Ascending aorta (tissue), 2 donors: ENCODE measurements at regions not wholly inside any gene's neighbourhood (a gene's known extent, or its start where the extent isn't known, plus 50 kb on each side); places are given as distances from the start of the nearest gene placed in this dataset.

Experiments used
- DNase-seq, 2 donors: peaks; one replicate each; pipeline ENCODE4 v3.0.0-alpha.2; 2019; ENCODE audit warnings: low spot score in 2 of 2
- H3K27ac ChIP-seq, 2 donors: fragments of 200-600 bp; sonication (generic); one replicate each; pipeline ENCODE4 v1.5.1; 2016 to 2017; ENCODE audit warnings: mild to moderate bottlenecking in 1 of 2
- H3K27me3 ChIP-seq: fragments of 200-600 bp; sonication (generic); one replicate; pipeline ENCODE4 v1.5.1; 2017
- H3K36me3 ChIP-seq, 2 donors: fragments of 200-600 bp; sonication (generic); one replicate each; pipeline ENCODE4 v1.5.1; 2016
- H3K4me1 ChIP-seq, 2 donors: fragments of 200-600 bp; sonication (generic); one replicate each; pipeline ENCODE4 v1.5.1; 2016 to 2017; ENCODE audit warnings: mild to moderate bottlenecking in 1 of 2
- H3K4me3 ChIP-seq, 2 donors: fragments of 200-600 bp; sonication (generic); one replicate each; pipeline ENCODE4 v1.5.1; 2016 to 2017; ENCODE audit warnings: mild to moderate bottlenecking in 1 of 2
- H3K9me3 ChIP-seq, 2 donors: fragments of 200-600 bp; sonication (generic); one replicate each; pipeline ENCODE4 v1.5.1; 2016
- intact Hi-C: fragments of 100-400 bp; cut with DNase I; formaldehyde crosslinking; loops from one replicate; pipeline ENCODE4 v1.15.1; 2023
- TF ChIP-seq, protein P1 (sequence below), 3 experiments: fragments of 200-600 bp in 2 of 3; fragments of 450-650 bp in 1 of 3; sonication (generic) in 2 of 3; IDR thresholded peaks; one replicate each; pipeline ENCODE4 v1.5.1; 2016 to 2019; ENCODE audit warnings: antibody characterized with exemption in 3 of 3, mild to moderate bottlenecking in 1 of 3, moderate library complexity in 1 of 3

DNA sequence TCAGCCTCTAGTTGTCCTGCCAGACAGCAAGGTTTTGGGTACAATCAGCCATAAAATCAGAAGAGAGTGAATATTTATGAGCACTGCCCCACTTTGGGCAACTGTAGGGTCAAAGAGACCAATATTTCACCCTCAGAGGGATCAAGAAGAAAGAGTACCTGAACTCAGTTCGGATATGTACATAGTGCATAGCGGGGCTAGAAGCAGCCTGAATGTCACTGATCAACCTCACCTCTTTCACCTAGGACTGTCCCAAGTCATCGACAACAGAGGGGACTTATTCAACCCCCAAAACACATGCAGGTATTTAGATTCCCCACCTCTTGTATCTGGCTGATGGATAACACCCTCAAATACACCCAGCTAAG, 446.9 kb downstream of the COG6 start:
- intact Hi-C loops: no loop called here
- no peaks in the 10 kb centered on the region for H3K9me3 ChIP-seq
- no peaks in the 10 kb centered on the region for H3K36me3 ChIP-seq
- DNase-seq: no peak
- H3K27me3 ChIP-seq: no peaks in the 10 kb centered on the region
- H3K27ac ChIP-seq: no peak overlapping the region
- no peak overlapping the region for H3K4me3 ChIP-seq
- H3K4me1 ChIP-seq: no peaks in the 10 kb centered on the region
- TF ChIP-seq, protein P1, sequence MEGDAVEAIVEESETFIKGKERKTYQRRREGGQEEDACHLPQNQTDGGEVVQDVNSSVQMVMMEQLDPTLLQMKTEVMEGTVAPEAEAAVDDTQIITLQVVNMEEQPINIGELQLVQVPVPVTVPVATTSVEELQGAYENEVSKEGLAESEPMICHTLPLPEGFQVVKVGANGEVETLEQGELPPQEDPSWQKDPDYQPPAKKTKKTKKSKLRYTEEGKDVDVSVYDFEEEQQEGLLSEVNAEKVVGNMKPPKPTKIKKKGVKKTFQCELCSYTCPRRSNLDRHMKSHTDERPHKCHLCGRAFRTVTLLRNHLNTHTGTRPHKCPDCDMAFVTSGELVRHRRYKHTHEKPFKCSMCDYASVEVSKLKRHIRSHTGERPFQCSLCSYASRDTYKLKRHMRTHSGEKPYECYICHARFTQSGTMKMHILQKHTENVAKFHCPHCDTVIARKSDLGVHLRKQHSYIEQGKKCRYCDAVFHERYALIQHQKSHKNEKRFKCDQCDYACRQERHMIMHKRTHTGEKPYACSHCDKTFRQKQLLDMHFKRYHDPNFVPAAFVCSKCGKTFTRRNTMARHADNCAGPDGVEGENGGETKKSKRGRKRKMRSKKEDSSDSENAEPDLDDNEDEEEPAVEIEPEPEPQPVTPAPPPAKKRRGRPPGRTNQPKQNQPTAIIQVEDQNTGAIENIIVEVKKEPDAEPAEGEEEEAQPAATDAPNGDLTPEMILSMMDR (IDR thresholded peaks at IDR 0.05): no peak

DNA sequence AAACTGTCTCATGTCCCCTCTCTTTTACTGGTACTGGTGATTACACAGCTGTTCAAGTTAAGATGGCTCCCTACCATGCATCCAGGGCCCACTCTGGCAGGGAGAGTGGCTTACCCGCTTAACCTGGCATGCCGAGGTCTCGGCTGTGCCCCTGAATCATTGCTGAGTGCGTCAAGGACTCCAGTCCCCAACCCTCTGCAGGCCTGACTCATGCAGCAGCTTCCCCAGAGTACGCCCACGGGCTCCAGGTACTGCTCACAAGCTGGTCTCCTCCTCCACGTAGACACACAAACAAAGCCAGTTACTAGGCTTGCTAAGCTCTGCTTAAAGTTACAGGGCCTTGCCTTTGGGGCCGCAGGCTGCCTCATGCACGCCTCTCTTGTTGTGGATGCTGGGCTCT, 447.4 kb downstream of the COG6 start:
- H3K27me3 ChIP-seq: no peaks in the 10 kb centered on the region
- no peak overlapping the region for H3K4me3 ChIP-seq
- H3K9me3 ChIP-seq: no peaks in the 10 kb centered on the region
- H3K4me1 ChIP-seq: no peaks in the 10 kb centered on the region
- no peak overlapping the region for H3K27ac ChIP-seq
- intact Hi-C loops: no loop called here
- no peaks in the 10 kb centered on the region for H3K36me3 ChIP-seq
- DNase-seq: no peak
- TF ChIP-seq, protein P1 (IDR thresholded peaks at IDR 0.05): no peak

GRCh38 chr13:40103864-40104263, 448.4 kb downstream of the COG6 start:
- DNase-seq: no peak
- Histone ChIP-seq H3K4me1 (peaks cover 0 to 2% of the 10 kb centered on the region in 2 donors), H3K27me3 (no peaks in the 10 kb centered on the region), H3K36me3 (no peaks in the 10 kb centered on the region), H3K27ac (no peak overlapping the region), H3K4me3 (no peak overlapping the region), H3K9me3 (no peaks in the 10 kb centered on the region)
- intact Hi-C loops: no loop called here
- TF ChIP-seq, protein P1 (IDR thresholded peaks at IDR 0.05): no peak

- no peaks in the 10 kb centered on the region for H3K36me3 ChIP-seq
- peaks cover 0 to 2% of the 10 kb centered on the region in 2 donors for H3K4me1 ChIP-seq
- H3K27me3 ChIP-seq: no peaks in the 10 kb centered on the region
- TF ChIP-seq, protein P1 (IDR thresholded peaks at IDR 0.05): no peak
- no peak for DNase-seq
- H3K9me3 ChIP-seq: no peaks in the 10 kb centered on the region
- no peak overlapping the region for H3K4me3 ChIP-seq
- intact Hi-C loops: no loop called here
- no peak overlapping the region for H3K27ac ChIP-seq
Observed at GRCh38 chr13:40105231-40105630, 449.8 kb downstream of the COG6 start.

GRCh38 chr13:40109351-40109844, 453.9 kb downstream of the COG6 start:
- Histone ChIP-seq H3K4me1 (peaks cover 0 to 7% of the 10 kb centered on the region in 2 donors), H3K36me3 (no peaks in the 10 kb centered on the region), H3K27ac (peak overlapping the region in 1 of 2 donors; percentile 47), H3K9me3 (no peaks in the 10 kb centered on the region), H3K4me3 (no peak overlapping the region), H3K27me3 (no peaks in the 10 kb centered on the region)
- intact Hi-C loops: loop anchor here (1.0 kb wide), 1 partner anchor 558 kb away; no protein-coding TSS in a partner anchor
- DNase-seq: peak in 1 of 2 donors; percentile 69
- TF ChIP-seq, protein P1 (IDR thresholded peaks at IDR 0.05): no peak
